Mucosa of rectum (tissue), 2 donors: ENCODE measurements at regions not wholly inside any gene's neighbourhood (a gene's known extent, or its start where the extent isn't known, plus 50 kb on each side); places are given as distances from the start of the nearest gene placed in this dataset.

Experiments
- H3K27ac ChIP-seq, 2 donors: one replicate each; pipeline ENCODE4 v1.7.0; 2013; ENCODE audit warnings: inconsistent platforms in 2 of 2, low read depth in 2 of 2, low read length in 2 of 2
- H3K27me3 ChIP-seq, 2 donors: one replicate each; pipeline ENCODE4 v1.7.0; 2013; ENCODE audit warnings: low read length in 2 of 2; ENCODE audit not compliant: control insufficient read depth in 2 of 2, insufficient read depth in 2 of 2
- H3K36me3 ChIP-seq, 2 donors: one replicate each; pipeline ENCODE4 v1.7.0; 2013; ENCODE audit warnings: low read length in 2 of 2; ENCODE audit not compliant: control insufficient read depth in 2 of 2, insufficient read depth in 2 of 2
- H3K4me1 ChIP-seq, 2 donors: one replicate each; pipeline ENCODE4 v1.7.0; 2013; ENCODE audit warnings: low read length in 2 of 2, mild to moderate bottlenecking in 1 of 2; ENCODE audit not compliant: control insufficient read depth in 2 of 2, insufficient read depth in 2 of 2
- H3K4me3 ChIP-seq, 2 donors: one replicate each; pipeline ENCODE4 v1.7.0; 2013; ENCODE audit warnings: low read length in 2 of 2
- H3K9ac ChIP-seq, 2 donors: one replicate each; pipeline ENCODE4 v1.7.0; 2013; ENCODE audit warnings: low read length in 2 of 2, low read depth in 1 of 2, mild to moderate bottlenecking in 1 of 2
- H3K9me3 ChIP-seq, 2 donors: one replicate each; pipeline ENCODE4 v1.7.0; 2013; ENCODE audit warnings: low read length in 2 of 2; ENCODE audit not compliant: control insufficient read depth in 2 of 2
- donor health status: healthy.
- donor health status: Normal muscosa, but diverticular disease.

DNA sequence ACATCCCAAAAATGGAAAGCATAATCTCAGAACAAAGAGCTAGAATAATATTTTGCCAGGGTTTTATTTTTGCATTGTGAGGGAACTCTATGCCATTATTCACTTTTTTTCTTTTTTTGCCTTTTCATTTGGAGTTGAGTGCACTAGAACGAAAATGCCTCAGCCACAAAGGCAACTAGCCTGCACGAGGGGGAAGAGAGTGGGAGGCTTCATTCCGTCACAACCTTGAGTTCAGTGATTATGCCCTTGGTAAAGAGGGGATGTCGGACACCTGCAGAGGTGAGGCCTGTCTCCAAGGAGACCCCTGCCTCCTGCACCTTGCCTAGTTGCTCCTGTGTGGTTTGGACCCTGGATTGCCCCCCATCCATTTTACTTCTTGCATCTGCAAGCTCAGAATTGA is 232.7 kb downstream of the TEX36 start:
- no peaks in the 10 kb centered on the region for H3K4me1 ChIP-seq
- no peaks in the 10 kb centered on the region for H3K9me3 ChIP-seq
- no peak overlapping the region for H3K27ac ChIP-seq
- H3K9ac ChIP-seq = no peak overlapping the region
- no peak overlapping the region for H3K4me3 ChIP-seq
- H3K36me3 ChIP-seq = no peaks in the 10 kb centered on the region
- H3K27me3 ChIP-seq = no peaks in the 10 kb centered on the region

DNA sequence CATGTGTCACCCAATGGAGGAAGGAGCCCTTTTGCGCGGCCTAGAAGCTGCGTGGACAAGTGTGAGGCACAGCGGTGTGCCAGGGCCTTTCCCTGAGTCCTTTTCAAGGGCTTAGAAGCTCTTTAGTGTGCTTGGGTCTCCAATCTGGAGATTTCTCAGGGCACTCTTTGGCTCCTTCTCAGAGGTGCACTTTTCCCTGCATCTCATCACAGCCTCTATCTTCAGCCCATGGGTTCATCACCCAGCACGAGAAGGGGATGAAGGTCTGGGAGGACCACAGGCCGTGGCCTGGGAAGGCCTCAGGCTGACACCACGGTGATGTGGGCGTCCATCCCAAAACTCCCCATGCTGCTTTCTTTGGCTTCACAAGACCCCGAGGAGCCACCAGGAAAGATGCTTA is 233.4 kb downstream of the TEX36 start:
- Histone ChIP-seq H3K9me3 (no peaks in the 10 kb centered on the region), H3K27me3 (no peaks in the 10 kb centered on the region), H3K27ac (no peak overlapping the region), H3K36me3 (no peaks in the 10 kb centered on the region), H3K4me1 (no peaks in the 10 kb centered on the region), H3K9ac (no peak overlapping the region), H3K4me3 (no peak overlapping the region)

DNA sequence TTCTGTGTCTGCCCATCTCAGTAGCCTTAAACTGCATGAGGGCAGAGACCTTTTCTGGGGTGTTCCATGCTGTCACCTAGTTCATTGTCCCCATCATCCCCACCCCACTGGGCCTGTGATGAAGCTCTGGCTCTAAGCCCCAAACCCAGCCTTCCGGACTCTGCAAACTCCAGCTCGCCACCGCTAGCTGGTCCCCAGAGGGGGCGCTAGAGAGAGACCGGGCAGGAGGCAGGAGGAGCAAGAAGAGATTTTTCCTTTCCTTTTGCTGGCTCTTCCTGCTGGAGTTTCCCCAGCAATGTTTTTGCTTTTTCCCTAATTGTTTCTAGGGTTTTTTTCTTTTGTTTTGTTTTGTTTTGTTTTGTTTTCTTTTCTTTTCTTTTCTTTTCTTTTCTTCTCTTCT is 234.4 kb downstream of the TEX36 start:
- Histone ChIP-seq H3K4me3 (no peak overlapping the region), H3K9me3 (no peaks in the 10 kb centered on the region), H3K4me1 (no peaks in the 10 kb centered on the region), H3K27me3 (no peaks in the 10 kb centered on the region), H3K27ac (no peak overlapping the region), H3K9ac (no peak overlapping the region), H3K36me3 (no peaks in the 10 kb centered on the region)

DNA sequence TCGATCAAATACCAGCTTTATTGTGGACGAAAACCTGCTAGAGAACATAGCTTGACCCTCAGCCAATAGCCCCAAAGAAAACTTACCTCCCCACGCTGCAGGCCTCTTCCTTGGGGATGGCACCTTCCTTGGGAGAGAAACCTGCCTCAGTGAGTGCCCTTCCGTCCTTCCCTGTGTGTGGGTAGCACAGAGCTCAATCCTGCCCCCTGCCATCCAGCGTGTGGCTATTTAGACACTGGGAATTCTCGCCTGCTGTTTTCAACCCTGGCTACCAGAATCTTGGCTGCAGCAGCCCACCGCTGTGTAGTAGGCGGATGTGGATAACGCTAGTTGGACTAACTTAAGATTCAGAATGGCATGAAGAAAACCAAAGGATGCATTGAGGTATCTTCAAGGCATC is 238.2 kb downstream of the TEX36 start:
- Histone ChIP-seq H3K4me3 (no peak overlapping the region), H3K4me1 (no peaks in the 10 kb centered on the region), H3K27ac (no peak overlapping the region), H3K9ac (no peak overlapping the region), H3K27me3 (no peaks in the 10 kb centered on the region), H3K36me3 (no peaks in the 10 kb centered on the region), H3K9me3 (no peaks in the 10 kb centered on the region)

DNA sequence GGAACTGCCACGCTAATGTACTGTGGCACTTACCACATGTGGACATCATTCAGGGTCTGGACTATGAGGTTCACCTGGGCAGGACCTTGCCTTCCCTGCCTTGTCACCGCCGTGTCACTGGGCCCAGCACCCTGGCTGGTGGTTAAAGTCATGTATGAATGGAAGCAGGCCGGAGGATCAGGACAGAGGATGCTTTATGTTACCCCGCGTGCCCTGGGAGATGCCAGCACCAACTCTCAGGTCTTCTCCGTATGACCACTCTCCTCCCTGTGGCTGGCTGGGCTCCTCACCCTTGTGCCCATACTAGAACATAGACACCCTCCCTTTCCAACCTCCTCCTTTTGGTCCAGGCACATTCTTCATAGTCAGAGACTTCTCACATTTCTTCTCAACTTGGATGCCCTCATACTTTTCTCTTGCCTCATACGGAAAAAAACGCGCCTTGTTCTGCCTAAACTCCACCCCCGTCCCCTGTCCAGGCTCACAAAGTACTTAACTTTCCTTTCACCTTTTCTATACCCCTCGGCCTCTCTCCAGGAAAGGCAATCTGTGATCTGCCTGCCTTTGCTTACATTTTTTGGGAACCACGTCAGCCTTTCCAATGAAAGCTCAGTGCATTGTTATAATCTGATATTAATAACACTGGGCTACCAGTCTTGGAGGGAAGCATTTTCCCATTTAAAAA is 240.0 kb downstream of the TEX36 start:
- no peaks in the 10 kb centered on the region for H3K4me1 ChIP-seq
- no peak overlapping the region for H3K4me3 ChIP-seq

DNA sequence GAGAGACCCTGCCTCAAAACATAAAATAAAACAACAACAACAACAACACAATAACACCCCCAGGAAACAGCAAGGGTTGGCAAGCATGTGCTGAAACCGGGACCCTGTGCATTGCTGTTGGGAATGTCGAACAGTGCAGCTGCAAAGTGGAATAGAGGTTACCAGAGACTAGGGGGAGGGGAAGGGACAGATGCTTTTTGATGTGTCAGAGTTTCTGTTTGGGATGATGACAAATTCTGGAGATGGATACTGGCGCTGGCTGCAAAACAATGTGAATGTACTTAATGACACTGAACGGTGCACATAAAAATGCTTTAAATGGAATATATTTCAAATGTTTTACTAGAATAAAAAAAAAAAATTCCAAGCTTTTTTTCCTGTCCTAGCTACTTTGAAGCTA is 241.8 kb downstream of the TEX36 start:
- no peaks in the 10 kb centered on the region for H3K9me3 ChIP-seq
- no peak overlapping the region for H3K9ac ChIP-seq
- no peaks in the 10 kb centered on the region for H3K27me3 ChIP-seq
- H3K27ac ChIP-seq = no peak overlapping the region
- no peaks in the 10 kb centered on the region for H3K36me3 ChIP-seq
- no peaks in the 10 kb centered on the region for H3K4me1 ChIP-seq
- no peak overlapping the region for H3K4me3 ChIP-seq

More for the DNA sequence above, 240.0 kb downstream of the TEX36 start:
- Histone ChIP-seq H3K27ac (no peak overlapping the region), H3K9me3 (no peaks in the 10 kb centered on the region), H3K36me3 (no peaks in the 10 kb centered on the region), H3K27me3 (no peaks in the 10 kb centered on the region), H3K9ac (no peak overlapping the region)

DNA sequence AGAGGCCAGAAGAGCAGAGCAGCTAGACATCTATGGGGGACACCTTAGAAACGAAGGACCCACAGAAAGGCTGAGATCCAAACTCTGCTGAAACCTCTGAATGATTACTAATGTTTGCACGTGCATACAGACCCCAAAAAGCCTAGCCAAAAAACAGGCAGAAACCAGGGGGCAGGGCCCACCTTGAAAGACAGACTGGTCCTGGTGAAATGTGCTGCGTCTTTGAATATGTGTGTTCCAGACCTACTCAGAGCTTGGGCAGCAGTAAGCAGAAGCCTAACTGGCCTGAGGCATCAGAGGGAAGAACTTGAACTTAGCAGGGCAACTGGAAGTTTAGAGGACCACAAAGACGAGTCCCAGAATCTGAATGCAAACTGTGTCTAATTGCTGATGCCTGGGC is 251.8 kb downstream of the TEX36 start:
- Histone ChIP-seq H3K4me3 (no peak overlapping the region), H3K27ac (no peak overlapping the region), H3K27me3 (no peaks in the 10 kb centered on the region), H3K4me1 (no peaks in the 10 kb centered on the region), H3K36me3 (no peaks in the 10 kb centered on the region), H3K9ac (no peak overlapping the region), H3K9me3 (no peaks in the 10 kb centered on the region)

DNA sequence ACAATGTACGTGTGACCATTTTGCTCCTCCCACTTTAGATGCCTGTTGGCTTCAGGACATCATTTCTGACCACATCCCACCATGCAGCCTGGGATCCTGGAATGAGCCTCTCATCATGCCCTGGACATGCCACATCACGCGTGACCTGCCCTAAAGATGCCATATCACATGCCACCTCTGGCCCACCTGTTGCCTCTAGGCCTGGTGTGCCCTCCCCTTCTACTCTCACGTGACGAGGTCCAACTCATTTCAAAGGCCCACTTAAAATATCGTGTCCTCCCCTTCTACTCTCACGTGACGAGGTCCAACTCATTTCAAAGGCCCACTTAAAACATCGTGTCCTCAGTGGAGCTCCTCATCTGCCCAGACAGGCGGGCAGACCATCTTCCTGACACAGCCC is 254.9 kb downstream of the TEX36 start:
- Histone ChIP-seq H3K27me3 (no peaks in the 10 kb centered on the region), H3K9ac (no peak overlapping the region), H3K36me3 (no peaks in the 10 kb centered on the region), H3K4me3 (no peak overlapping the region), H3K9me3 (no peaks in the 10 kb centered on the region), H3K27ac (no peak overlapping the region), H3K4me1 (no peaks in the 10 kb centered on the region)

DNA sequence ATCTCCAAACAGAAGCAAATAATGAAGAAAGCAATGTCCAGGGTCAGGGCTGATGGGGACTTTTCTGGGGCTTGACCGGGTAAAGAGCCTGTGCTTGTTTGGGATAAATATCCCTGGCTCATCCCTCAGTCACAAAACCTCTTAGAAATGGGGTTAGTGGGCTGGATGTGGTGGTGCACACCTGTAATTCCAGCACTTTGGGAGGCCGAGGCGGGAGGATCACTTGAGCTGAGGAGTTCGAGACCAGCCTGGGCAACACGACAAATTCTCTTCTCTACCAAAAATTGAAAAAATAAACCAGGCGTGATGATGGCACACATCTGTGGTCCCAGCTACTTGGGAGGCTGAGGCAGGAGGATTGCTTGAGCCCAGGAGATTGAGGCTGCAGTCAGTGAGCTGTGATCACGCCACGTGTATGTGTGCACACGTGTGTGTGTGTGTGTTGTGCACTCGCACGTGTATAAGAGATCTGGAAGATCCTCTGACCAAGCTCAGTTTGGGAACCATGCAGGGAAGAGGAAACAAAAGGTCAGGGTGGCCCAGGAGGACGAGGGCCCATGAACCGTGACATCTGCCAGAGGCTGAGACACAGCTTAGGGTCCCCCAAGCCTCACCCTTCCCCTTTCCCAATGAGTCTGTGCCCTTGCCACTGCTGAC is 258.6 kb downstream of the TEX36 start:
- Histone ChIP-seq H3K4me3 (no peak overlapping the region), H3K9me3 (no peaks in the 10 kb centered on the region), H3K4me1 (no peaks in the 10 kb centered on the region), H3K27me3 (no peaks in the 10 kb centered on the region), H3K36me3 (no peaks in the 10 kb centered on the region), H3K27ac (no peak overlapping the region), H3K9ac (no peak overlapping the region)

DNA sequence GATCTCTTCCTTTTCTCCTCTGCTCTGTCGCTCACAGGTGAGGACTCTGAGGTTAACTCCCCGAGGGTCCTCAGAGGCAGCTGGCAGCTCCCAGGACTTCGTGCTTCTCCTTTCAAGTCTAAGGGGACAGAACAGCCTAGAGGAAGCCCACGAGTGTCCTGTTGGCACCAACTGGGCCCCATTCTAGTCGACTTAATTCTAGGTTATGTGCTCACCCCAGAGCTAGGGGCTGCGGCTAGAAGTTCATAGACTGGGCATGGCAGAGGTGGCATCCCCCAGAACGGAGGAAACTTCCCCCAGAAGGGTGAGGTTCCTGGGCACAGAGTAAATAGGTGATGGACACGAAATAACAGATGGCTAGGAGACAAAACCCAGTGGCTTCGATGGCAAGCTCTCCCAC is 259.4 kb downstream of the TEX36 start:
- no peaks in the 10 kb centered on the region for H3K4me1 ChIP-seq

More for the DNA sequence above, 259.4 kb downstream of the TEX36 start:
- no peaks in the 10 kb centered on the region for H3K27me3 ChIP-seq
- H3K4me3 ChIP-seq = no peak overlapping the region
- no peaks in the 10 kb centered on the region for H3K36me3 ChIP-seq
- H3K9me3 ChIP-seq = no peaks in the 10 kb centered on the region
- no peak overlapping the region for H3K27ac ChIP-seq
- H3K9ac ChIP-seq = no peak overlapping the region
